AG09319 (cell line): ENCODE measurements at regions not wholly inside any gene's neighbourhood (a gene's known extent, or its start where the extent isn't known, plus 50 kb on each side); places are given as distances from the start of the nearest gene placed in this dataset.

Source experiments
- DNase-seq: peaks from one replicate; pipeline ENCODE4 v3.0.0-alpha.2; 2010; ENCODE audit warnings: low read depth; ENCODE audit errors: extremely low read depth
- TF ChIP-seq, protein P1 (sequence below): IDR thresholded peaks from 2 replicates; pipeline ENCODE4 v1.5.1; 2011; ENCODE audit warnings: low read depth, mild to moderate bottlenecking, inconsistent platforms, low read length, moderate library complexity

DNA sequence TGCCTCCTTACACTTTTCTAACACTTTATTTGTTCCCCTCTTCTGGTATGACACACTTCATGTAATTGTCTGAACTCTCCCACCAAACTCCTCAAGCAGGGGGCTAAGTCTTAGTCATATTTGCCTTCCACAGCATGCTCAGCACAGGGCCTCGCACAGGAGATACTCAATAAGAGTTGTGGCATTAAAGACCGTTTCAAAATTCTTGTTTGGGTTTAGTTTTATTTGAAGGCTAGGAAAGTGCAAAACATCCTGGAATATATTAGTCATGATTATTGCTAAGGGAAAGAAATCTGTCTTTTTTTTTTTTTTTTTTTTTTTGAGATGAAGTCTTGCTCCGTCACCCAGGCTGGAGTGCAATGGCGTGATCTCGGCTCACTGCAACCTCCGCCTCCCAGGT lies 137.6 kb upstream of the ECI2 start:
- TF ChIP-seq, protein P1, sequence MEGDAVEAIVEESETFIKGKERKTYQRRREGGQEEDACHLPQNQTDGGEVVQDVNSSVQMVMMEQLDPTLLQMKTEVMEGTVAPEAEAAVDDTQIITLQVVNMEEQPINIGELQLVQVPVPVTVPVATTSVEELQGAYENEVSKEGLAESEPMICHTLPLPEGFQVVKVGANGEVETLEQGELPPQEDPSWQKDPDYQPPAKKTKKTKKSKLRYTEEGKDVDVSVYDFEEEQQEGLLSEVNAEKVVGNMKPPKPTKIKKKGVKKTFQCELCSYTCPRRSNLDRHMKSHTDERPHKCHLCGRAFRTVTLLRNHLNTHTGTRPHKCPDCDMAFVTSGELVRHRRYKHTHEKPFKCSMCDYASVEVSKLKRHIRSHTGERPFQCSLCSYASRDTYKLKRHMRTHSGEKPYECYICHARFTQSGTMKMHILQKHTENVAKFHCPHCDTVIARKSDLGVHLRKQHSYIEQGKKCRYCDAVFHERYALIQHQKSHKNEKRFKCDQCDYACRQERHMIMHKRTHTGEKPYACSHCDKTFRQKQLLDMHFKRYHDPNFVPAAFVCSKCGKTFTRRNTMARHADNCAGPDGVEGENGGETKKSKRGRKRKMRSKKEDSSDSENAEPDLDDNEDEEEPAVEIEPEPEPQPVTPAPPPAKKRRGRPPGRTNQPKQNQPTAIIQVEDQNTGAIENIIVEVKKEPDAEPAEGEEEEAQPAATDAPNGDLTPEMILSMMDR, result no peak
- DNase-seq, result no peak

DNA sequence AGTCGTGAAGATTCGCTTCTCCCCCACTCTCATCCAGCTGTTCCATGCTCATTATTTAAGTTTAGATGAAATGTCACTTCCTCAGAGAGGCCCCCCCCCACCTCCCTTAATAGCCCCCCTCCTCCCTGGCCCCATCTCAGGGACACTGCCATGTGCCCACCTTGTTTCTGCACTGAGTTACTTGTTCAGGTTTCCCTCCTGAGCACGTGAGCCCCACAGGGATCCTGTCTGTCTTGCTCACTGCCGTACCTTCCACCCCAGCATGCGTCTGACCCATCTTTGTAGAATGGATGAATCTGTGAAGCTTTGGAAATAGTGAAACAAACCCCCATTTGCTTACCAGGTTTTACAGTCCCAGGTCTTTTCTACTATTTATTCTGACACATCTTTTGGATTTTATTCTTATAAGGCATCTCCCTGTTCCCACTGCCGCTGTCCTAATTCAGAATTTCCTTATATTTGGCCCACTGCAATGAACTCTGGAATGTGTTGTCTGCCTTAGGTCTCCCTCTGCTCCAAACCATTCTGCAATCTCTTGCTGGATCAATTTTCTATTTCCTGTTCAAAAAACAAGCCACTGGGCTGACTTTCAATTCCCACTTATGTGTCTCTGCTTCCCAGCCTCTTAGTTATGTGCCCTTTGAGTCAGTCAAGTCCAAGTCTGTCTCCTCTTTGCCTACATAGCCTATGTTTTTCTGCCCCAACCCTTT lies 136.5 kb upstream of the ECI2 start:
- TF ChIP-seq, protein P1, result no peak
- DNase-seq, result no peak

DNA sequence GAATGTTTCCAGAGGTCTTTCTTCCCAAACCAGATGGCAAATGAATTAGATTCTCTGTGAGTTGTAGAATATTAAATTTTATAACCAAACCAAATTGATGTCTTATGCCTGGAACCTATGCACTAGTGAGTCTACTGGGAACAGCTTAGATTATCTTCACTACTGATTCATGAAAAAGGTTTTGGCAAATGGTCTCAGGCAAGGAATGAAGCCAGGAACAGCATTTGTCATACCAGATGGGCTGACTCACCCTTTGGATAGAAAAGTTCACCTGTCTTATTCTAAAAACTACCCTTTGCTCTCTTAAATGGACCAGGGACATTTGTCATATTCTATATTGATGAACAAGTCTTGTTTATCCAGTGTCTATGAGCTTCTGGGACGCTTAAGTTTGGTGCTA lies 135.4 kb upstream of the ECI2 start:
- no peak for DNase-seq
- TF ChIP-seq, protein P1, result no peak

DNA sequence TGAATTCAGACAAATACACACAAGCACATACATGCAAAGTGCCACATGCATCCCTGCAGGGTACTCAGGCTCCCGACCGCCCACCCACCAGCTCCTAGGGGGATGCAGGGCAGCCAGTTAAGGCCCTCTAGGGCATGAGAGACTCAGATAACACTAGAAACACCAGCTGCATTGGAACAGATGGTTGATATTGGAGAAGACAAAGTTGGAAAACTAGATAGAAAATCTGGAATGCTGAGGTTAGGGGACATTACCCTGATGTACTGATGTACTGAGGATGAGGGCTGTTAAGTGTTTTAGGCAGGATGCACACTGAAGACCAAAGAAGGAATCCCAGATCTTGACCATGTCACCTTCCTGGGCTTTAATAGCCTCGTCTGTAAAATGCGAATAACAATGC lies 134.6 kb upstream of the ECI2 start:
- no peak for DNase-seq
- TF ChIP-seq, protein P1, result no peak

DNA sequence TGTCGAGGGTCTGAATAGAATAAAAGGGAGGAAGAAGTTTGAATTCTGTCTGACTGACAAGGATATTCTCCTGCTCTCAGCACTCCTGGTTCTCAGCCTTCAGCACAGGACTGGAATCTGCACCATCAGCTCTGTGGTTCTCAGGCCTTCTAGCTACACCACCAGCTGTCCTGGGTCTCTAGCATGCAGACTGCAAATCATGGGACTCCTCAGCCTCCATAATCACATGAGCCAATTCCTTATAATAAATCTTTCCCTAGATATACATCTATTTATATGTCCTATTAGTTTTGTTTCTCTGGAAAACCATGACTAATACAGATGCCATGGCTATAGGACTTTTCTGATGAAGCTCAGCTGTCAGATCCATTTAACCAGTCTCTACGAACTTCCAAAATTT lies 132.8 kb upstream of the ECI2 start:
- TF ChIP-seq, protein P1, result no peak
- DNase-seq, result no peak

DNA sequence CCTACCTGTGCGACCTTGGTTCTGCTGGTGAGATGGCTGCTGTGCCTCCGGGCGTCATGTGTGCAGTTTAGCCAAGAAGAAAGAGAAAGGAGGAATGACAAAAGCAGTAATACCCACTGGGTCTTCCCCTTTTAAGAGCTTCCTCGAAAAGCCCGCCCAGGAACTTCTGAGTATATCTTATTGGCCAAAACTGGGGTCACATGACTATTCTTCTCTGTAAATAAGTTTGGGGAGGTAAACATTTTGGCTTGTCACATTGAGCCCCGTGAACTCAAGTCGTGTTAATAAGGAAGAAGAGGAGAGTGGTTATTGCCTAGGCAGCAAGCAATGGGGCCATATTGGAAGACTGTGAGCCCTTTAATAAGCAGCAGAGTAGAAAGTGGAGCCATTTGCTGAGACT lies 130.4 kb upstream of the ECI2 start:
- TF ChIP-seq, protein P1, result no peak

DNA sequence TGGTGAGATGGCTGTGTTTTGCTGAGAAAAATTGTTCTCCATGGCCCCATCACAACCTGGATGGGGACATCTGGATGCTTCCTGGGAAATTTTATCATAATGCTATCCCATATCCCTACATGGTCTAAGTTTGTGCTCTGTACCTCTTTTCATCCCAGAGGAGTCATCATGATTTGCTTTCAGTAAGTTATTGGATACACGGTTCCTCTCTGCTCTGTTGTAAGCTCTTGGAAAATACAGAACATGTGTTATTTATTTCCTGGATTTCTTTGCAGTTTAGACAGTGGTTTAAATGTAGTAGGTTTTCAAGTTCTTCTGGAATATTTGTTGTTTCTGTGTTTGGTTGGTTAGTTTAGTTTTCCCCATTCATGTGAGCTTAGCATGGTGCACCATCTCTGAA lies 129.2 kb upstream of the ECI2 start:
- TF ChIP-seq, protein P1, result no peak
- no peak for DNase-seq

More for the DNA sequence above, 130.4 kb upstream of the ECI2 start:
- DNase-seq, result no peak
